SK-N-SH (cell line): ENCODE measurements at regions not wholly inside any gene's neighbourhood (a gene's known extent, or its start where the extent isn't known, plus 50 kb on each side); places are given as distances from the start of the nearest gene placed in this dataset.

Source experiments
- CTCF ChIA-PET: fragments of 300-600, 350-600 bp; formaldehyde crosslinking; extraction: SDS; loops from one replicate; lab custom pipeline; 2021; lab: Yijun Ruan, JAX
- POLR2A ChIA-PET: fragments of 350-600 bp; sonication (Branson Sonifier 250); formaldehyde crosslinking; extraction: SDS; loops from one replicate; lab custom pipeline; 2020; ENCODE audit warnings: antibody characterized with exemption, inconsistent platforms; lab: Yijun Ruan, JAX
- DNase-seq: peaks from one replicate; pipeline ENCODE4 v3.0.0; 2012
- H2AFZ ChIP-seq: fragments of 200-600 bp; sonication (generic); 2 replicates; pipeline ENCODE4 v1.8.1; 2016; ENCODE audit warnings: antibody characterized with exemption, mild to moderate bottlenecking, low read depth
- H3F3A ChIP-seq: fragments of 200-600 bp; sonication (generic); replicated peaks from 2 replicates; pipeline ENCODE3; 2016; ENCODE audit warnings: antibody characterized with exemption, mild to moderate bottlenecking; ENCODE audit not compliant: insufficient read depth
- H3K27ac ChIP-seq, 2 experiments: fragments of 200-500 bp in 1 of 2; fragments of 200-600 bp in 1 of 2; sonication (Bioruptor generic) in 1 of 2; sonication (generic), shearing (Covaris generic) in 1 of 2; 2 replicates each; pipeline versions ENCODE4 v1.5.1 to v1.6.1; 2014 to 2016; ENCODE audit warnings: low read depth in 2 of 2, inconsistent platforms in 1 of 2, low read length in 1 of 2, mild to moderate bottlenecking in 1 of 2, mixed read lengths in 1 of 2
- H3K27me3 ChIP-seq: fragments of 200-600 bp; sonication (generic), shearing (Covaris generic); 2 replicates; pipeline ENCODE4 v1.6.1; 2016; ENCODE audit warnings: mixed run types; ENCODE audit not compliant: insufficient read depth
- H3K36me3 ChIP-seq, 2 experiments: fragments of 200-500 bp in 1 of 2; fragments of 200-600 bp in 1 of 2; sonication (Bioruptor generic) in 1 of 2; sonication (generic) in 1 of 2; replicated peaks in 1 of 2; 2 replicates each; pipeline versions ENCODE3 to v1.5.1; 2014 to 2016; ENCODE audit warnings: low read length in 1 of 2, mild to moderate bottlenecking in 1 of 2; ENCODE audit not compliant: insufficient read depth in 2 of 2, control insufficient read depth in 1 of 2
- H3K4me1 ChIP-seq, 2 experiments: fragments of 200-500 bp in 1 of 2; fragments of 200-600 bp in 1 of 2; sonication (Bioruptor generic) in 1 of 2; sonication (generic), shearing (Covaris generic) in 1 of 2; 2 replicates each; pipeline versions ENCODE4 v1.5.1 to v1.6.1; 2014 to 2016; ENCODE audit warnings: low read depth in 1 of 2, low read length in 1 of 2, mixed run types in 1 of 2; ENCODE audit not compliant: insufficient read depth in 2 of 2, control insufficient read depth in 1 of 2
- H3K4me2 ChIP-seq: fragments of 200-600 bp; sonication (generic), shearing (Covaris generic); 2 replicates; pipeline ENCODE4 v1.6.1; 2017; ENCODE audit warnings: mixed run types
- H3K4me3 ChIP-seq, 2 experiments: fragments of 200-500 bp in 1 of 2; fragments of 200-600 bp in 1 of 2; sonication (Bioruptor generic) in 1 of 2; sonication (generic), shearing (Covaris generic) in 1 of 2; 2 replicates each; pipeline versions ENCODE4 v1.5.1 to v1.8.1; 2014 to 2016; ENCODE audit warnings: low read depth in 2 of 2, inconsistent platforms in 1 of 2, low read length in 1 of 2, mild to moderate bottlenecking in 1 of 2, mixed read lengths in 1 of 2, moderate library complexity in 1 of 2
- H3K79me2 ChIP-seq: fragments of 200-600 bp; sonication (generic); 2 replicates; pipeline ENCODE4 v1.8.1; 2017; ENCODE audit warnings: mild to moderate bottlenecking; ENCODE audit not compliant: insufficient read depth
- H3K9ac ChIP-seq: fragments of 200-600 bp; sonication (generic); 2 replicates; pipeline ENCODE4 v1.6.1; 2017; ENCODE audit warnings: mixed run types
- H3K9me2 ChIP-seq: fragments of 200-600 bp; sonication (generic); 2 replicates; pipeline ENCODE4 v1.6.1; 2017; ENCODE audit warnings: mixed run types
- H3K9me3 ChIP-seq: fragments of 200-600 bp; sonication (generic); 2 replicates; pipeline ENCODE4 v1.6.1; 2017; ENCODE audit warnings: mixed run types, mild to moderate bottlenecking, moderate library complexity
- H4K20me1 ChIP-seq: fragments of 200-600 bp; sonication (generic); 2 replicates; pipeline ENCODE4 v1.6.1; 2017; ENCODE audit warnings: mild to moderate bottlenecking, mixed run types; ENCODE audit not compliant: insufficient read depth
- CHD2 ChIP-seq: fragments of 150-350 bp; IDR thresholded peaks from 2 replicates; pipeline ENCODE4 v1.6.1; 2018; ENCODE audit warnings: low read length; ENCODE audit not compliant: partially characterized antibody
- CTCF ChIP-seq: fragments of 200-600 bp; sonication (generic); IDR thresholded peaks from 2 replicates; pipeline ENCODE4 v1.6.1; 2017; ENCODE audit warnings: antibody characterized with exemption, mild to moderate bottlenecking, moderate library complexity
- EP300 ChIP-seq, 2 experiments: IDR thresholded peaks; 2 replicates each; pipeline versions ENCODE4 v1.4.0 to v1.6.1; 2012; ENCODE audit warnings: borderline replicate concordance in 1 of 2, low read depth in 1 of 2, low read length in 1 of 2
- FOSL2 ChIP-seq: IDR thresholded peaks from 2 replicates; pipeline ENCODE4 v1.4.0; 2012; ENCODE audit warnings: low read depth, mild to moderate bottlenecking, moderate library complexity, borderline replicate concordance
- FOXJ3 ChIP-seq: sonication (generic); formaldehyde crosslinking; IDR thresholded peaks from 2 replicates; pipeline ENCODE4 v1.5.1; 2020; ENCODE audit warnings: mild to moderate bottlenecking, missing genetic modification reagents
- GATA2 ChIP-seq: sonication (generic); formaldehyde crosslinking; IDR thresholded peaks from 2 replicates; pipeline ENCODE4 v1.5.0; 2020; ENCODE audit warnings: mild to moderate bottlenecking, missing genetic modification reagents
- MEF2A ChIP-seq: IDR thresholded peaks from 2 replicates; pipeline ENCODE4 v1.4.0; 2012; ENCODE audit warnings: low read depth, borderline replicate concordance
- PBX3 ChIP-seq: IDR thresholded peaks from 2 replicates; pipeline ENCODE4; 2012
- RAD21 ChIP-seq: IDR thresholded peaks from 2 replicates; pipeline ENCODE4 v1.6.1; 2012; ENCODE audit warnings: mild to moderate bottlenecking, low read length
- RCOR1 ChIP-seq: fragments of 150-350 bp; IDR thresholded peaks from 2 replicates; pipeline ENCODE4 v1.6.1; 2017; ENCODE audit warnings: antibody characterized with exemption, low read length
- REST ChIP-seq: IDR thresholded peaks from 2 replicates; pipeline ENCODE4 v1.6.1; 2012; ENCODE audit warnings: mild to moderate bottlenecking, low read depth, low read length, moderate library complexity
- RFX5 ChIP-seq: IDR thresholded peaks from 2 replicates; pipeline ENCODE4 v1.6.1; 2012; ENCODE audit warnings: mild to moderate bottlenecking, improper control_type of control experiment, low read length
- SMC3 ChIP-seq: IDR thresholded peaks from 2 replicates; pipeline ENCODE4 v1.6.1; 2012; ENCODE audit warnings: low read depth, low read length, improper control_type of control experiment
- TAF1 ChIP-seq: IDR thresholded peaks from 2 replicates; pipeline ENCODE4 v1.6.1; 2012; ENCODE audit warnings: low read depth, mild to moderate bottlenecking, low read length, moderate library complexity, borderline replicate concordance
- TCF12 ChIP-seq: IDR thresholded peaks from 2 replicates; pipeline ENCODE4 v1.4.0; 2012
- TEAD4 ChIP-seq: IDR thresholded peaks from 2 replicates; pipeline ENCODE4 v1.4.0; 2012; ENCODE audit warnings: mild to moderate bottlenecking, borderline replicate concordance; ENCODE audit not compliant: insufficient read depth
- USF1 ChIP-seq: IDR thresholded peaks from 2 replicates; pipeline ENCODE4 v1.4.0; 2012; ENCODE audit warnings: low read depth, borderline replicate concordance
- WGBS: methylation state at CpG from one replicate; pipeline ENCODE4 v1.1.6; 2017; ENCODE audit warnings: low lambda C conversion rate; 5-methylcytosine and 5-hydroxymethylcytosine counted together

GRCh38 chr6:144580771-144581170 lies 295.6 kb downstream of the UTRN start:
- POLR2A ChIA-PET, result no interaction called here
- WGBS, result 81% methylated on average over 1 of the region's 1 CpG
- Histone ChIP-seq H3K27me3 (no peaks in the 10 kb centered on the region), H3F3A (peaks cover 13% of the 10 kb centered on the region), H3K9me3 (no peaks in the 10 kb centered on the region), H3K9ac (no peak overlapping the region), H3K79me2 (no peaks in the 10 kb centered on the region), H3K36me3 (peaks cover 0 to 3% of the 10 kb centered on the region in 2 experiments), H3K4me3 (no peak overlapping the region), H3K4me2 (no peak overlapping the region), H4K20me1 (no peaks in the 10 kb centered on the region), H2AFZ (no peak overlapping the region), H3K4me1 (peaks cover 0 to 14% of the 10 kb centered on the region in 2 experiments; a peak in 3 of 4 replicates)
- CTCF ChIA-PET, result interaction anchor here (0.6 to 1.6 kb wide), 7 partner anchors 14 to 1154 kb away, joined by 3 to 4 read pairs (median 3); partner anchors contain the start of gene EPM2A
- DNase-seq, result no peak
- no peak for TF ChIP-seq CHD2
- TF ChIP-seq GATA2 (CRISPR knock-in tag), result no peak
- TF ChIP-seq TCF12, result no peak
- no peak for TF ChIP-seq SMC3
- TF ChIP-seq PBX3, result no peak
- TF ChIP-seq FOSL2, result no peak
- no peak for TF ChIP-seq RFX5
- no peak for TF ChIP-seq MEF2A
- TF ChIP-seq, all 33 proteins: peak for 0
- Histone ChIP-seq H3K27ac (no peak overlapping the region), H3K9me2 (no peaks in the 10 kb centered on the region)

- H3K4me3 ChIP-seq, result no peak overlapping the region; a peak in 1 of 4 replicates
- no peak for TF ChIP-seq USF1
- no peak for TF ChIP-seq TCF12
- TF ChIP-seq RCOR1, result 0 out of 2 replicates have a peak, but pooled peaks have one; percentile 6
- TF ChIP-seq MEF2A, result no peak
- no peak for TF ChIP-seq FOSL2
- no peak for TF ChIP-seq TAF1
- no peak for TF ChIP-seq REST
- TF ChIP-seq CHD2, result peak; percentile 16
- TF ChIP-seq RAD21, result peak; percentile 72
- TF ChIP-seq TEAD4, result no peak
- TF ChIP-seq FOXJ3 (CRISPR knock-in tag), result no peak
- TF ChIP-seq SMC3, result peak; percentile 42; the same call in 1 of the 2 replicates
- TF ChIP-seq EP300 (IDR thresholded peaks at IDR 0.05; ENCODE audit: borderline replicate concordance in 1 of 2, low read depth in 1 of 2, low read length in 1 of 2), result peak in 1 of 2 experiments; percentile 38; a peak in 1 of 4 replicates
- TF ChIP-seq CTCF, result peak; percentile 63
Measured at GRCh38 chr6:144581812-144582537, 296.8 kb downstream of the UTRN start.

More at GRCh38 chr6:144581812-144582537, 296.8 kb downstream of the UTRN start:
- DNase-seq, result peak; percentile 31
- ChIA-PET CTCF (interaction anchor here (0.8 to 5.6 kb wide), 13 partner anchors 20 to 1153 kb away, joined by 3 to 75 read pairs (median 4); partner anchors contain the start of gene EPM2A), POLR2A (no interaction called here)
- Histone ChIP-seq H3F3A (peaks cover 13% of the 10 kb centered on the region), H3K9ac (no peak overlapping the region), H3K9me3 (no peaks in the 10 kb centered on the region), H4K20me1 (no peaks in the 10 kb centered on the region), H3K36me3 (peaks cover 0 to 2% of the 10 kb centered on the region in 2 experiments), H2AFZ (no peak overlapping the region), H3K27me3 (no peaks in the 10 kb centered on the region), H3K4me2 (peak overlapping the region; percentile 74; the same call in 1 of the 2 replicates), H3K9me2 (no peaks in the 10 kb centered on the region), H3K27ac (peak overlapping the region in 1 of 2 experiments; percentile 87; a peak in 2 of 4 replicates), H3K79me2 (no peaks in the 10 kb centered on the region), H3K4me1 (peaks cover 0 to 14% of the 10 kb centered on the region in 2 experiments; a peak in 3 of 4 replicates)
- WGBS, result 11% methylated on average over 5 of the region's 5 CpGs
